ENCODE measurements at regions not wholly inside any gene's neighbourhood (a gene's known extent, or its start where the extent isn't known, plus 50 kb on each side); places are given as distances from the start of the nearest gene placed in this dataset.

- WGBS (ENCODE audit: insufficient coverage, low lambda C conversion rate) = no CpG with 5 or more reads among the region's 5 CpGs
- no peak overlapping the region for H3K27ac ChIP-seq (ENCODE audit: low read length)
- DNase-seq = no peak
These were observed 556.7 kb upstream of the TLE4 start for GRCh38 chr9:79014929-79015699.

GRCh38 chr9:79015951-79016350 lies 555.8 kb upstream of the TLE4 start:
- Histone ChIP-seq H3K27me3 (ENCODE audit: control insufficient read depth, insufficient read depth, low read length) (no peaks in the 10 kb centered on the region), H3K27ac (ENCODE audit: low read length) (no peak overlapping the region), H3K4me1 (ENCODE audit: control insufficient read depth, insufficient read depth, low read length) (no peaks in the 10 kb centered on the region), H3K36me3 (ENCODE audit: control insufficient read depth, insufficient read depth, low read length) (no peaks in the 10 kb centered on the region), H3K9me3 (ENCODE audit: control insufficient read depth, low read depth, low read length) (no peaks in the 10 kb centered on the region), H3K4me3 (ENCODE audit: low read length) (no peak overlapping the region)
- WGBS (ENCODE audit: insufficient coverage, low lambda C conversion rate) = no CpG with 5 or more reads among the region's 4 CpGs
- DNase-seq = no peak

More at GRCh38 chr9:79014929-79015699, 556.7 kb upstream of the TLE4 start:
- no peaks in the 10 kb centered on the region for H3K36me3 ChIP-seq (ENCODE audit: control insufficient read depth, insufficient read depth, low read length)
- no peak overlapping the region for H3K4me3 ChIP-seq (ENCODE audit: low read length)
- H3K4me1 ChIP-seq (ENCODE audit: control insufficient read depth, insufficient read depth, low read length) = no peaks in the 10 kb centered on the region
- H3K27me3 ChIP-seq (ENCODE audit: control insufficient read depth, insufficient read depth, low read length) = no peaks in the 10 kb centered on the region
- no peaks in the 10 kb centered on the region for H3K9me3 ChIP-seq (ENCODE audit: control insufficient read depth, low read depth, low read length)

- 86% methylated on average over 2 of the region's 5 CpGs for WGBS (ENCODE audit: insufficient coverage, low lambda C conversion rate)
- Histone ChIP-seq H3K4me1 (ENCODE audit: control insufficient read depth, insufficient read depth, low read length) (no peaks in the 10 kb centered on the region), H3K36me3 (ENCODE audit: control insufficient read depth, insufficient read depth, low read length) (no peaks in the 10 kb centered on the region), H3K27ac (ENCODE audit: low read length) (no peak overlapping the region), H3K4me3 (ENCODE audit: low read length) (no peak overlapping the region), H3K9me3 (ENCODE audit: control insufficient read depth, low read depth, low read length) (no peaks in the 10 kb centered on the region), H3K27me3 (ENCODE audit: control insufficient read depth, insufficient read depth, low read length) (no peaks in the 10 kb centered on the region)
- DNase-seq = no peak
These were observed 551.5 kb upstream of the TLE4 start for GRCh38 chr9:79020276-79020675.

GRCh38 chr9:79021084-79021483 lies 550.7 kb upstream of the TLE4 start:
- Histone ChIP-seq H3K4me1 (ENCODE audit: control insufficient read depth, insufficient read depth, low read length) (no peaks in the 10 kb centered on the region), H3K4me3 (ENCODE audit: low read length) (no peak overlapping the region), H3K9me3 (ENCODE audit: control insufficient read depth, low read depth, low read length) (no peaks in the 10 kb centered on the region), H3K27ac (ENCODE audit: low read length) (no peak overlapping the region), H3K27me3 (ENCODE audit: control insufficient read depth, insufficient read depth, low read length) (no peaks in the 10 kb centered on the region), H3K36me3 (ENCODE audit: control insufficient read depth, insufficient read depth, low read length) (no peaks in the 10 kb centered on the region)
- no CpG with 5 or more reads among the region's 1 CpG for WGBS (ENCODE audit: insufficient coverage, low lambda C conversion rate)
- no peak for DNase-seq

- no peaks in the 10 kb centered on the region for H3K4me1 ChIP-seq (ENCODE audit: control insufficient read depth, insufficient read depth, low read length)
- no CpG with 5 or more reads among the region's 3 CpGs for WGBS (ENCODE audit: insufficient coverage, low lambda C conversion rate)
- H3K9me3 ChIP-seq (ENCODE audit: control insufficient read depth, low read depth, low read length) = no peaks in the 10 kb centered on the region
- no peak overlapping the region for H3K27ac ChIP-seq (ENCODE audit: low read length)
- no peaks in the 10 kb centered on the region for H3K36me3 ChIP-seq (ENCODE audit: control insufficient read depth, insufficient read depth, low read length)
- no peak overlapping the region for H3K4me3 ChIP-seq (ENCODE audit: low read length)
- no peak for DNase-seq
- no peaks in the 10 kb centered on the region for H3K27me3 ChIP-seq (ENCODE audit: control insufficient read depth, insufficient read depth, low read length)
These were observed 548.6 kb upstream of the TLE4 start for GRCh38 chr9:79023134-79023580.

GRCh38 chr9:79026316-79026715 lies 545.4 kb upstream of the TLE4 start:
- Histone ChIP-seq H3K9me3 (ENCODE audit: control insufficient read depth, low read depth, low read length) (no peaks in the 10 kb centered on the region), H3K4me1 (ENCODE audit: control insufficient read depth, insufficient read depth, low read length) (no peaks in the 10 kb centered on the region), H3K4me3 (ENCODE audit: low read length) (no peak overlapping the region), H3K27ac (ENCODE audit: low read length) (no peak overlapping the region), H3K36me3 (ENCODE audit: control insufficient read depth, insufficient read depth, low read length) (no peaks in the 10 kb centered on the region), H3K27me3 (ENCODE audit: control insufficient read depth, insufficient read depth, low read length) (no peaks in the 10 kb centered on the region)
- no CpG with 5 or more reads among the region's 3 CpGs for WGBS (ENCODE audit: insufficient coverage, low lambda C conversion rate)
- DNase-seq = no peak

GRCh38 chr9:79028101-79028500 lies 543.7 kb upstream of the TLE4 start:
- H3K4me1 ChIP-seq (ENCODE audit: control insufficient read depth, insufficient read depth, low read length) = no peaks in the 10 kb centered on the region
- H3K9me3 ChIP-seq (ENCODE audit: control insufficient read depth, low read depth, low read length) = no peaks in the 10 kb centered on the region
- no peaks in the 10 kb centered on the region for H3K27me3 ChIP-seq (ENCODE audit: control insufficient read depth, insufficient read depth, low read length)
- no peak for DNase-seq
- no peak overlapping the region for H3K4me3 ChIP-seq (ENCODE audit: low read length)
- no peak overlapping the region for H3K27ac ChIP-seq (ENCODE audit: low read length)
- H3K36me3 ChIP-seq (ENCODE audit: control insufficient read depth, insufficient read depth, low read length) = no peaks in the 10 kb centered on the region
- no CpG with 5 or more reads among the region's 3 CpGs for WGBS (ENCODE audit: insufficient coverage, low lambda C conversion rate)

GRCh38 chr9:79034583-79034982 lies 537.2 kb upstream of the TLE4 start:
- no peaks in the 10 kb centered on the region for H3K27me3 ChIP-seq (ENCODE audit: control insufficient read depth, insufficient read depth, low read length)
- no peak overlapping the region for H3K27ac ChIP-seq (ENCODE audit: low read length)
- H3K4me3 ChIP-seq (ENCODE audit: low read length) = no peak overlapping the region
- no peak for DNase-seq
- no peaks in the 10 kb centered on the region for H3K36me3 ChIP-seq (ENCODE audit: control insufficient read depth, insufficient read depth, low read length)
- 93% methylated on average over 2 of the region's 4 CpGs for WGBS (ENCODE audit: insufficient coverage, low lambda C conversion rate)
- peaks cover 5% of the 10 kb centered on the region for H3K9me3 ChIP-seq (ENCODE audit: control insufficient read depth, low read depth, low read length)
- H3K4me1 ChIP-seq (ENCODE audit: control insufficient read depth, insufficient read depth, low read length) = no peaks in the 10 kb centered on the region

GRCh38 chr9:79037338-79037737 lies 534.4 kb upstream of the TLE4 start:
- no CpG with 5 or more reads among the region's 19 CpGs for WGBS (ENCODE audit: insufficient coverage, low lambda C conversion rate)
- no peaks in the 10 kb centered on the region for H3K27me3 ChIP-seq (ENCODE audit: control insufficient read depth, insufficient read depth, low read length)
- peaks cover 5% of the 10 kb centered on the region for H3K9me3 ChIP-seq (ENCODE audit: control insufficient read depth, low read depth, low read length)
- DNase-seq = no peak
- H3K4me3 ChIP-seq (ENCODE audit: low read length) = no peak overlapping the region
- H3K36me3 ChIP-seq (ENCODE audit: control insufficient read depth, insufficient read depth, low read length) = no peaks in the 10 kb centered on the region
- H3K27ac ChIP-seq (ENCODE audit: low read length) = no peak overlapping the region
- no peaks in the 10 kb centered on the region for H3K4me1 ChIP-seq (ENCODE audit: control insufficient read depth, insufficient read depth, low read length)

- H3K4me1 ChIP-seq (ENCODE audit: control insufficient read depth, insufficient read depth, low read length) = no peaks in the 10 kb centered on the region
- H3K27ac ChIP-seq (ENCODE audit: low read length) = no peak overlapping the region
- no peaks in the 10 kb centered on the region for H3K27me3 ChIP-seq (ENCODE audit: control insufficient read depth, insufficient read depth, low read length)
- DNase-seq = no peak
- peaks cover 5% of the 10 kb centered on the region for H3K9me3 ChIP-seq (ENCODE audit: control insufficient read depth, low read depth, low read length)
- H3K36me3 ChIP-seq (ENCODE audit: control insufficient read depth, insufficient read depth, low read length) = no peaks in the 10 kb centered on the region
- WGBS (ENCODE audit: insufficient coverage, low lambda C conversion rate) = no CpG with 5 or more reads among the region's 2 CpGs
- no peak overlapping the region for H3K4me3 ChIP-seq (ENCODE audit: low read length)
These were observed 531.1 kb upstream of the TLE4 start for GRCh38 chr9:79040671-79041070.

GRCh38 chr9:79041266-79041665 lies 530.5 kb upstream of the TLE4 start:
- H3K36me3 ChIP-seq (ENCODE audit: control insufficient read depth, insufficient read depth, low read length) = no peaks in the 10 kb centered on the region
- peaks cover 5% of the 10 kb centered on the region for H3K9me3 ChIP-seq (ENCODE audit: control insufficient read depth, low read depth, low read length)
- 100% methylated on average over 1 of the region's 1 CpG for WGBS (ENCODE audit: insufficient coverage, low lambda C conversion rate)
- H3K4me3 ChIP-seq (ENCODE audit: low read length) = no peak overlapping the region
- H3K27ac ChIP-seq (ENCODE audit: low read length) = no peak overlapping the region
- H3K27me3 ChIP-seq (ENCODE audit: control insufficient read depth, insufficient read depth, low read length) = no peaks in the 10 kb centered on the region
- H3K4me1 ChIP-seq (ENCODE audit: control insufficient read depth, insufficient read depth, low read length) = no peaks in the 10 kb centered on the region
- DNase-seq = no peak

Data from large intestine (tissue), 3 donors.